H1 (cell line): ENCODE measurements at regions not wholly inside any gene's neighbourhood (a gene's known extent, or its start where the extent isn't known, plus 50 kb on each side); places are given as distances from the start of the nearest gene placed in this dataset.

ENCODE experiments used
- CTCF ChIA-PET: fragments of 300-600 bp; sonication (Branson Sonifier 250); formaldehyde crosslinking; loops from one replicate; lab custom pipeline; 2021; ENCODE audit not compliant: partially characterized antibody; lab: Charles Lee
- POLR2A ChIA-PET: fragments of 300-600 bp; sonication (Branson Sonifier 250); formaldehyde crosslinking; loops from one replicate; lab custom pipeline; 2021; ENCODE audit warnings: inconsistent platforms; ENCODE audit not compliant: partially characterized antibody; lab: Charles Lee
- DNase-seq, 2 experiments: peaks; one replicate each; pipeline versions ENCODE4 v3.0.0 to v3.0.0-alpha.2; 2010 to 2022; ENCODE audit warnings: low spot score in 2 of 2, low read depth in 1 of 2, mixed read lengths in 1 of 2
- FAIRE-seq: peaks from 2 replicates; lab custom pipeline; 2011; peaks lifted over from hg19 to GRCh38; lab: Jason Lieb, UNC
- H2AFZ ChIP-seq: 2 replicates; pipeline ENCODE4 v1.8.1; 2012; ENCODE audit warnings: low read length, inconsistent platforms
- H2AK5ac ChIP-seq: 2 replicates; pipeline ENCODE4 v1.6.1; 2013; ENCODE audit warnings: low read depth, low read length
- H2BK120ac ChIP-seq: replicated peaks from 2 replicates; pipeline ENCODE3; 2013; ENCODE audit warnings: low read depth, low read length, inconsistent platforms
- H2BK12ac ChIP-seq: 2 replicates; pipeline ENCODE4 v1.6.1; 2013; ENCODE audit warnings: low read depth, low read length
- H2BK15ac ChIP-seq: 2 replicates; pipeline ENCODE4 v1.6.1; 2013; ENCODE audit warnings: low read length
- H2BK20ac ChIP-seq: 2 replicates; pipeline ENCODE4 v1.6.1; 2013; ENCODE audit warnings: low read length
- H2BK5ac ChIP-seq: 2 replicates; pipeline ENCODE4 v1.6.1; 2013; ENCODE audit warnings: low read depth, low read length
- H3K14ac ChIP-seq: 2 replicates; pipeline ENCODE4 v1.6.1; 2013; ENCODE audit warnings: inconsistent platforms; ENCODE audit not compliant: insufficient read length
- H3K18ac ChIP-seq: 2 replicates; pipeline ENCODE4 v1.6.1; 2013; ENCODE audit warnings: low read length; ENCODE audit errors: extremely low read depth
- H3K23ac ChIP-seq: 2 replicates; pipeline ENCODE4 v1.6.1; 2013; ENCODE audit warnings: inconsistent platforms; ENCODE audit not compliant: insufficient read length
- H3K23me2 ChIP-seq: 2 replicates; pipeline ENCODE4 v1.6.1; 2013; ENCODE audit warnings: low read depth, low read length
- H3K27ac ChIP-seq: 2 replicates; pipeline ENCODE4 v1.6.1; 2011; ENCODE audit warnings: low read depth, low read length, inconsistent platforms
- H3K27me3 ChIP-seq, 4 experiments: replicated peaks in 1 of 4; 1 replicate in 1 of 4; 2 replicates in 3 of 4; pipeline versions ENCODE4 v1.6.1 to v1.8.1; 2011 to 2013; ENCODE audit warnings: low read length in 3 of 4, mild to moderate bottlenecking in 3 of 4, inconsistent platforms in 2 of 4, mixed read lengths in 2 of 4, moderate library complexity in 1 of 4; ENCODE audit not compliant: control insufficient read depth in 3 of 4, insufficient read depth in 3 of 4; ENCODE audit errors: extremely low read depth in 1 of 4
- H3K36me3 ChIP-seq, 4 experiments: 2 replicates each; pipeline versions ENCODE4 v1.6.1 to v1.8.1; 2011 to 2013; ENCODE audit warnings: mild to moderate bottlenecking in 4 of 4, low read length in 3 of 4, moderate library complexity in 2 of 4, control low read depth in 1 of 4, inconsistent platforms in 1 of 4; ENCODE audit not compliant: insufficient read depth in 4 of 4, control insufficient read depth in 2 of 4
- H3K4ac ChIP-seq: replicated peaks from 2 replicates; pipeline ENCODE3; 2013; ENCODE audit warnings: low read length, low read depth, mixed read lengths, inconsistent platforms; ENCODE audit not compliant: insufficient read length
- H3K4me1 ChIP-seq, 4 experiments: replicated peaks in 1 of 4; 1 replicate in 1 of 4; 2 replicates in 3 of 4; pipeline versions ENCODE4 v1.6.1 to v1.8.1; 2011 to 2013; ENCODE audit warnings: low read length in 3 of 4, inconsistent platforms in 2 of 4, mixed read lengths in 1 of 4; ENCODE audit not compliant: insufficient read depth in 4 of 4, control insufficient read depth in 3 of 4
- H3K4me2 ChIP-seq, 2 experiments: 2 replicates each; pipeline versions ENCODE4 v1.6.1 to v1.8.1; 2011 to 2013; ENCODE audit warnings: low read depth in 2 of 2, low read length in 2 of 2, control low read depth in 1 of 2, inconsistent platforms in 1 of 2, mild to moderate bottlenecking in 1 of 2; ENCODE audit not compliant: insufficient read depth in 1 of 2
- H3K4me3 ChIP-seq, 4 experiments: fragments of 200-600, 300-600 bp in 1 of 4; sonication (generic), shearing (Covaris generic), sonication (Bioruptor Twin) in 1 of 4; 2 replicates each; pipeline versions ENCODE4 v1.5.1 to v1.8.1; 2011 to 2016; ENCODE audit warnings: low read length in 4 of 4, low read depth in 3 of 4, control low read depth in 2 of 4, inconsistent platforms in 2 of 4, mild to moderate bottlenecking in 2 of 4, mixed read lengths in 1 of 4, moderate library complexity in 1 of 4; ENCODE audit not compliant: insufficient read depth in 2 of 4; ENCODE audit errors: extremely low read depth in 1 of 4
- H3K56ac ChIP-seq: replicated peaks from 2 replicates; pipeline ENCODE3; 2013; ENCODE audit warnings: low read depth, mild to moderate bottlenecking, mixed read lengths, low read length, inconsistent platforms; ENCODE audit not compliant: insufficient read length
- H3K79me1 ChIP-seq: 2 replicates; pipeline ENCODE4 v1.6.1; 2013; ENCODE audit warnings: low read depth, low read length, control low read depth
- H3K79me2 ChIP-seq, 2 experiments: 2 replicates each; pipeline versions ENCODE4 v1.6.1 to v1.8.1; 2012 to 2013; ENCODE audit warnings: low read length in 2 of 2, mild to moderate bottlenecking in 2 of 2, inconsistent platforms in 1 of 2; ENCODE audit not compliant: insufficient read depth in 2 of 2, control insufficient read depth in 1 of 2
- H3K9ac ChIP-seq, 4 experiments: replicated peaks in 1 of 4; 1 replicate in 1 of 4; 2 replicates in 3 of 4; pipeline versions ENCODE4 v1.6.1 to v1.8.1; 2011 to 2013; ENCODE audit warnings: low read depth in 3 of 4, low read length in 3 of 4, control low read depth in 2 of 4, mild to moderate bottlenecking in 2 of 4, moderate library complexity in 2 of 4, inconsistent platforms in 1 of 4; ENCODE audit errors: extremely low read depth in 1 of 4
- H3K9me3 ChIP-seq, 2 experiments: 2 replicates each; pipeline versions ENCODE4 v1.6.1 to v1.8.1; 2012 to 2013; ENCODE audit warnings: mild to moderate bottlenecking in 2 of 2, moderate library complexity in 2 of 2, control low read depth in 1 of 2, inconsistent platforms in 1 of 2, low read depth in 1 of 2, low read length in 1 of 2, mixed read lengths in 1 of 2; ENCODE audit not compliant: insufficient read depth in 2 of 2
- H4K20me1 ChIP-seq, 2 experiments: replicated peaks in 1 of 2; 2 replicates each; pipeline versions ENCODE3 to v1.8.1; 2011 to 2013; ENCODE audit warnings: inconsistent platforms in 2 of 2, low read length in 2 of 2, mild to moderate bottlenecking in 1 of 2; ENCODE audit not compliant: insufficient read depth in 2 of 2, control insufficient read depth in 1 of 2
- H4K5ac ChIP-seq: 2 replicates; pipeline ENCODE4 v1.6.1; 2013; ENCODE audit warnings: low read length, low read depth, mixed read lengths, inconsistent platforms; ENCODE audit not compliant: insufficient read length
- H4K8ac ChIP-seq: 2 replicates; pipeline ENCODE4 v1.8.0; 2013; ENCODE audit warnings: mild to moderate bottlenecking, moderate library complexity, low read length, inconsistent platforms; ENCODE audit not compliant: insufficient read depth; ENCODE audit errors: extremely low read depth
- H4K91ac ChIP-seq: replicated peaks from 2 replicates; pipeline ENCODE3; 2013; ENCODE audit warnings: low read length, mixed read lengths, inconsistent platforms; ENCODE audit not compliant: insufficient read length
- CHD1 ChIP-seq: IDR thresholded peaks from 2 replicates; pipeline ENCODE4 v1.6.1; 2012; ENCODE audit warnings: low read depth, low read length, improper control_type of control experiment
- HDAC6 ChIP-seq: IDR thresholded peaks from one replicate; pipeline ENCODE4 v1.7.1; 2012; ENCODE audit warnings: low read depth, mild to moderate bottlenecking, inconsistent platforms, low read length, moderate library complexity
- RFX5 ChIP-seq: IDR thresholded peaks from 2 replicates; pipeline ENCODE4 v1.6.1; 2011; ENCODE audit warnings: low read depth, low read length, improper control_type of control experiment, borderline replicate concordance
- SP4 ChIP-seq: IDR thresholded peaks from 2 replicates; pipeline ENCODE4 v1.6.1; 2012; ENCODE audit warnings: low read length, inconsistent platforms
- USF2 ChIP-seq: IDR thresholded peaks from 2 replicates; pipeline ENCODE4 v1.6.1; 2011; ENCODE audit warnings: low read length, improper control_type of control experiment
- whole genome bisulfite sequencing, 2 experiments: shearing (Covaris generic) in 1 of 2; methylation state at CpG; one replicate each; pipeline versions ENCODE4 v1.1.6 to v1.1.7; 2013 to 2015; ENCODE audit warnings: low lambda C conversion rate in 2 of 2, mixed read lengths in 2 of 2, inconsistent platforms in 1 of 2, low coverage in 1 of 2, missing lambda C conversion rate in 1 of 2; ENCODE audit not compliant: insufficient replicate concordance in 2 of 2, insufficient coverage in 1 of 2, insufficient read length in 1 of 2; ENCODE audit errors: extremely low coverage in 1 of 2, missing lambda C conversion rate in 1 of 2; 5-methylcytosine and 5-hydroxymethylcytosine counted together

- H3K9ac ChIP-seq: no peak overlapping the region
- no peak overlapping the region for H3K18ac ChIP-seq
- no peak overlapping the region for H2AFZ ChIP-seq
- H3K27ac ChIP-seq: no peak overlapping the region
- no peak overlapping the region for H2BK5ac ChIP-seq
- no peak overlapping the region for H2BK15ac ChIP-seq
- no peaks in the 10 kb centered on the region for H3K4me1 ChIP-seq
- H2BK12ac ChIP-seq: no peak overlapping the region
- H3K23me2 ChIP-seq: no peaks in the 10 kb centered on the region
- 86% methylated on average over 2 of the region's 2 CpGs; no CpG with 5 or more reads in 1 of the 2 experiments for WGBS, 2 experiments
- no peak overlapping the region for H4K8ac ChIP-seq
- DNase-seq: no peak
- no peaks in the 10 kb centered on the region for H4K20me1 ChIP-seq
- H3K14ac ChIP-seq: no peak overlapping the region
- no peak overlapping the region for H3K56ac ChIP-seq
- no peak overlapping the region for H3K4ac ChIP-seq
- no peaks in the 10 kb centered on the region for H3K79me2 ChIP-seq
- H3K9me3 ChIP-seq: peaks cover 1 to 5% of the 10 kb centered on the region in 2 experiments; a peak in 3 of 4 replicates
- H3K27me3 ChIP-seq: no peaks in the 10 kb centered on the region
- no peak overlapping the region for H2BK120ac ChIP-seq
- H4K5ac ChIP-seq: no peak overlapping the region
- no peak overlapping the region for H4K91ac ChIP-seq
- ChIA-PET POLR2A (no interaction called here), CTCF (interaction anchor here (2.8 kb wide), 1 partner anchor 11 kb away, joined by 14 read pairs; no protein-coding TSS in a partner anchor)
- H3K36me3 ChIP-seq: peaks cover 0 to 2% (median 0%) of the 10 kb centered on the region in 4 experiments; a peak in 1 of 8 replicates
- FAIRE-seq: no peak
- H2BK20ac ChIP-seq: no peak overlapping the region
- no peak overlapping the region for H3K4me3 ChIP-seq
- H2AK5ac ChIP-seq: no peak overlapping the region
- no peaks in the 10 kb centered on the region for H3K79me1 ChIP-seq
- no peak overlapping the region for H3K23ac ChIP-seq
- no peak overlapping the region for H3K4me2 ChIP-seq
- TF ChIP-seq SP4 (no peak), RFX5 (no peak), HDAC6 (no peak), CHD1 (no peak), USF2 (no peak)
Measured at GRCh38 chr9:10867194-10867593, 254.4 kb upstream of the PTPRD start.
